ENCODE measurements at regions not wholly inside any gene's neighbourhood (a gene's known extent, or its start where the extent isn't known, plus 50 kb on each side); places are given as distances from the start of the nearest gene placed in this dataset.

- H3K4me1 ChIP-seq: no peaks in the 10 kb centered on the region
- TF ChIP-seq POLR2A (IDR thresholded peaks at IDR 0.05) (no peak), POLR2AphosphoS5 (IDR thresholded peaks at IDR 0.05) (no peak), CTCF (IDR thresholded peaks at IDR 0.05) (no peak)
- no peak overlapping the region for H3K27ac ChIP-seq
- no peak overlapping the region for H3K4me3 ChIP-seq
- no peaks in the 10 kb centered on the region for H3K36me3 ChIP-seq
- DNase-seq (ENCODE audit: low spot score in 2 of 2): no peak
- H3K9me3 ChIP-seq: peaks cover 0 to 3% of the 10 kb centered on the region in 2 donors
- intact Hi-C loops (cut with DNase I; ENCODE audit: low total_unique reads): no loop called here
- H3K27me3 ChIP-seq: peaks cover 0 to 82% of the 10 kb centered on the region in 2 donors
Observed at GRCh38 chr20:63125581-63125837, 90.4 kb downstream of the YTHDF1 start.

DNA sequence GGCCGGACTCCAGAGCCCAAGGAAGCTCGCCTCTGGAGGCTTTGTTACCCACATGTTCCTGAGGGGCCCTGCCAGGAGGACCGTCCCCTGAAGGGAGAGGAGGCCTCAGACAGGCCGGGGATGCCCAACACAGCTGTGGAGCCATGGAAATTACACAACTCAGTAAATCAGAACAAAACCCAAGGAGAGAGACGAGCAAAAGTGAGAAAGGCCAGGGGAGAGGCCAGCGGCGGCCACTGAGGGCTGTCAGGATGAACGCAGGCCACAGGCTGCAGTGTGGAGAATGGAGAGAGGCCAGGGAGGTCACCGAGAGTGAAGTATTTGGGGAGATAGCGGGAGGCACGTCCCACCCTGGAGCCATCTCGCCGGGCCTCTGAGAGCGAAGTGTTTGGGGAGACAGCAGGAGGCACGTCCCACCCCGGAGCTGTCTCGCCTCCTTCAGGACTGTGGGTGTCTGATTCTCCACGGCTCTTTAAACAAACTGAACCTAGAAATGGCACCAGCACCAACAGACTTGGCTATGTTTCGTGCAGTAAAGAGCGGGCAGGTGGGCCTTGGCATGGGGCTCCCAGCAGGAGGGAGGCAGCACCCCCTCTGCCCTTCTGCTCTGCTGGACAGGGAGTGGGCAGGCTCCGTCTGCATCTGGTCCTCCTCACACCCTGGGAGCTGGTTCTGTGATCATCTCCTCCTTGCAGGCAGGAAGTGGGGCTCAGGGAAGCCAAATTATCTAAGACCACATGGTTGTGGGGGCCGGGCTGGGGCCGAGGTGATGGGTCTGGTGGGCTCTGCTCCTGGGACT is 91.0 kb downstream of the YTHDF1 start:
- DNase-seq (ENCODE audit: low spot score in 2 of 2): peak in 1 of 2 donors; percentile 43
- H3K9me3 ChIP-seq: peaks cover 0 to 3% of the 10 kb centered on the region in 2 donors
- no peaks in the 10 kb centered on the region for H3K4me1 ChIP-seq
- no peak overlapping the region for H3K27ac ChIP-seq
- intact Hi-C loops (cut with DNase I; ENCODE audit: low total_unique reads): no loop called here
- TF ChIP-seq CTCF (IDR thresholded peaks at IDR 0.05) (no peak), POLR2A (IDR thresholded peaks at IDR 0.05) (no peak), POLR2AphosphoS5 (IDR thresholded peaks at IDR 0.05) (no peak)
- peaks cover 0 to 82% of the 10 kb centered on the region in 2 donors for H3K27me3 ChIP-seq
- H3K36me3 ChIP-seq: no peaks in the 10 kb centered on the region
- no peak overlapping the region for H3K4me3 ChIP-seq

DNA sequence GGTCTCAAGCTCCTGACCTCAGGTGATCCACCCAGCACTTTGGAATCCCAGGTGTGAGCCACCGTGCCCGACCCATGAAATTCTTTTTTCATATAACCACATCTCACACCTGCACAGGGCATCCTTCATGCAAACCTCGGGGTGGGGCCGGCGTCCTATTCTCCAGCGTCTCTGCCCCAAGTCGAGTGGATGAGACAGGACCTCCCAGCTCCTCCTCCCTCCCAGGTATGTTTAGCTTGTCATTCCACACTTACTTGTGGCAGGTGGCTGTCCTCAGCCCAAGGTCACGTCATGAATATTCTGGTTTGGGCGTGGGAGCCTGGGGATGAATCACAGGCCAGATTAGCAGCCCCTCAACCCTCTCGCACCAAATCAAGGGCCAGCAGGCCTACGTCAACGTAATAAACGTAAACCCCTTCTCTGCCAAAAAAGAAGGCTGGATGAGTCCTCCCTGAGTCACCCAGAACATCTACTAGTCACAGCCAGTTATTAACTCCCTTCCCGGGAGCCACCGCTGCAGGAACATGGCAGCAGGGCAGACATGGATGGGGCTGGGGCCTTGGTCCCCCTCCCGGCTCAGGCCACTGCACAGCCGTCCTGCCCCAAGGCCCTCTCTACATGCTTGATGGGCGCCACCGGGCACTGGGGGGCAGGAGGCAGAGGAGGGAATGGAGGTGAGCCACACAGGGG is 91.7 kb downstream of the YTHDF1 start:
- no peak overlapping the region for H3K4me3 ChIP-seq
- no peaks in the 10 kb centered on the region for H3K36me3 ChIP-seq
- DNase-seq (ENCODE audit: low spot score in 2 of 2): no peak
- TF ChIP-seq POLR2AphosphoS5 (IDR thresholded peaks at IDR 0.05) (no peak), CTCF (IDR thresholded peaks at IDR 0.05) (no peak), POLR2A (IDR thresholded peaks at IDR 0.05) (no peak)
- intact Hi-C loops (cut with DNase I; ENCODE audit: low total_unique reads): no loop called here
- H3K27ac ChIP-seq: no peak overlapping the region
- H3K9me3 ChIP-seq: peaks cover 0 to 3% of the 10 kb centered on the region in 2 donors
- H3K27me3 ChIP-seq: peaks cover 0 to 81% of the 10 kb centered on the region in 2 donors
- no peaks in the 10 kb centered on the region for H3K4me1 ChIP-seq

GRCh38 chr20:63123331-63123741 is 92.6 kb downstream of the YTHDF1 start:
- TF ChIP-seq POLR2AphosphoS5 (IDR thresholded peaks at IDR 0.05): no peak
- no peak for TF ChIP-seq CTCF (IDR thresholded peaks at IDR 0.05)
- no peak for TF ChIP-seq POLR2A (IDR thresholded peaks at IDR 0.05)
- peaks cover 0 to 3% of the 10 kb centered on the region in 2 donors for H3K9me3 ChIP-seq
- H3K27me3 ChIP-seq: peaks cover 0 to 81% of the 10 kb centered on the region in 2 donors
- intact Hi-C loops (cut with DNase I; ENCODE audit: low total_unique reads): no loop called here
- H3K27ac ChIP-seq: no peak overlapping the region
- H3K4me3 ChIP-seq: no peak overlapping the region
- H3K36me3 ChIP-seq: no peaks in the 10 kb centered on the region
- H3K4me1 ChIP-seq: no peaks in the 10 kb centered on the region
- DNase-seq (ENCODE audit: low spot score in 2 of 2): peak in 1 of 2 donors; percentile 17

- peaks cover 0 to 3% of the 10 kb centered on the region in 2 donors for H3K9me3 ChIP-seq
- no peaks in the 10 kb centered on the region for H3K36me3 ChIP-seq
- H3K27ac ChIP-seq: no peak overlapping the region
- H3K4me1 ChIP-seq: no peaks in the 10 kb centered on the region
- intact Hi-C loops (cut with DNase I; ENCODE audit: low total_unique reads): no loop called here
- TF ChIP-seq CTCF (IDR thresholded peaks at IDR 0.05) (no peak), POLR2AphosphoS5 (IDR thresholded peaks at IDR 0.05) (no peak), POLR2A (IDR thresholded peaks at IDR 0.05) (no peak)
- H3K27me3 ChIP-seq: peaks cover 0 to 81% of the 10 kb centered on the region in 2 donors
- DNase-seq (ENCODE audit: low spot score in 2 of 2): no peak
- H3K4me3 ChIP-seq: no peak overlapping the region
Observed at GRCh38 chr20:63122626-63123025, 93.3 kb downstream of the YTHDF1 start.
